ENCODE measurements at regions not wholly inside any gene's neighbourhood (a gene's known extent, or its start where the extent isn't known, plus 50 kb on each side); places are given as distances from the start of the nearest gene placed in this dataset.

GRCh38 chr18:37872562-37872961 lies 307.0 kb upstream of the CELF4 start:
- BruUV-seq (replicated peaks): no TSS peak
- no peak for TF ChIP-seq EZH2 (IDR thresholded peaks at IDR 0.05; ENCODE audit: borderline replicate concordance, low read depth, low read length, severe bottlenecking)
- no peak for TF ChIP-seq JUN (IDR thresholded peaks at IDR 0.05; ENCODE audit: borderline replicate concordance, insufficient read depth, insufficient read length, low read depth)
- TF ChIP-seq FOS (IDR thresholded peaks at IDR 0.05; ENCODE audit: borderline replicate concordance, insufficient read depth, low read length): no peak
- TF ChIP-seq MAX (IDR thresholded peaks at IDR 0.05; ENCODE audit: insufficient read depth, insufficient read length): no peak
- TF ChIP-seq POLR2AphosphoS5 (IDR thresholded peaks at IDR 0.05; ENCODE audit: insufficient read depth, low read depth, low read length): no peak
- no peak for TF ChIP-seq CTCF (IDR thresholded peaks at IDR 0.05; ENCODE audit: extremely low read depth in 1 of 2, insufficient read depth in 1 of 2, low read depth in 1 of 2, low read length in 2 of 2)
- TF ChIP-seq POLR2A (IDR thresholded peaks at IDR 0.05; ENCODE audit: low read depth, low read length): no peak
- no peak for TF ChIP-seq GATA2 (IDR thresholded peaks at IDR 0.05; ENCODE audit: insufficient read depth, insufficient read length, low read depth, low read length)
- no peak for TF ChIP-seq MYC (IDR thresholded peaks at IDR 0.05; ENCODE audit: low read depth, low read length)

More at GRCh38 chr18:37872562-37872961, 307.0 kb upstream of the CELF4 start:
- Histone ChIP-seq H3K79me2 (ENCODE audit: control insufficient read depth, insufficient read depth, low read length) (no peaks in the 10 kb centered on the region), H3K9me3 (replicated peaks; ENCODE audit: control insufficient read depth, insufficient read depth, low read length) (peaks cover 3% of the 10 kb centered on the region), H3K27ac (ENCODE audit: insufficient read depth, low read depth, low read length) (no peak overlapping the region), H3K4me2 (ENCODE audit: insufficient read depth, low read length) (no peak overlapping the region), H3K4me1 (ENCODE audit: control insufficient read depth, extremely low read depth, insufficient read depth, low read length) (no peaks in the 10 kb centered on the region), H2AFZ (ENCODE audit: low read depth, low read length) (no peak overlapping the region), H3K36me3 (ENCODE audit: control insufficient read depth in 2 of 2, extremely low read depth in 1 of 2, insufficient read depth in 2 of 2, low read length in 2 of 2) (no peaks in the 10 kb centered on the region), H3K27me3 (ENCODE audit: control insufficient read depth in 2 of 2, insufficient read depth in 2 of 2, low read length in 2 of 2) (no peaks in the 10 kb centered on the region), H3K9ac (replicated peaks; ENCODE audit: extremely low read depth, insufficient read depth, low read length) (no peak overlapping the region), H3K9me1 (replicated peaks; ENCODE audit: control insufficient read depth, extremely low read depth, insufficient read depth, low read length) (no peaks in the 10 kb centered on the region), H4K20me1 (replicated peaks; ENCODE audit: control insufficient read depth, extremely low read depth, insufficient read depth, low read length) (no peaks in the 10 kb centered on the region), H3K4me3 (replicated peaks in 1 of 3; ENCODE audit: insufficient read depth in 1 of 3, low read depth in 1 of 3, low read length in 3 of 3) (no peak overlapping the region)
- FAIRE-seq: no peak
- ChIA-PET POLR2A (no interaction called here), CTCF (no interaction called here)
- intact Hi-C loops (cut with micrococcal nuclease): no loop called here
- DNase-seq (ENCODE audit: low read depth, low spot score): no peak
- dilution Hi-C loops (cut with MboI; ENCODE audit: extremely low pct_ligation_motif_present, low sequenced_read_pairs): no loop called here

Data from endothelial cell of umbilical vein (primary cell).